SK-N-SH (cell line): ENCODE measurements at regions not wholly inside any gene's neighbourhood (a gene's known extent, or its start where the extent isn't known, plus 50 kb on each side); places are given as distances from the start of the nearest gene placed in this dataset.

Source experiments
- CTCF ChIA-PET: fragments of 300-600, 350-600 bp; formaldehyde crosslinking; extraction: SDS; loops from one replicate; lab custom pipeline; 2021; lab: Yijun Ruan, JAX
- POLR2A ChIA-PET: fragments of 350-600 bp; sonication (Branson Sonifier 250); formaldehyde crosslinking; extraction: SDS; loops from one replicate; lab custom pipeline; 2020; ENCODE audit warnings: antibody characterized with exemption, inconsistent platforms; lab: Yijun Ruan, JAX
- DNase-seq: peaks from one replicate; pipeline ENCODE4 v3.0.0; 2012
- H2AFZ ChIP-seq: fragments of 200-600 bp; sonication (generic); 2 replicates; pipeline ENCODE4 v1.8.1; 2016; ENCODE audit warnings: antibody characterized with exemption, mild to moderate bottlenecking, low read depth
- H3F3A ChIP-seq: fragments of 200-600 bp; sonication (generic); replicated peaks from 2 replicates; pipeline ENCODE3; 2016; ENCODE audit warnings: antibody characterized with exemption, mild to moderate bottlenecking; ENCODE audit not compliant: insufficient read depth
- H3K27ac ChIP-seq, 2 experiments: fragments of 200-500 bp in 1 of 2; fragments of 200-600 bp in 1 of 2; sonication (Bioruptor generic) in 1 of 2; sonication (generic), shearing (Covaris generic) in 1 of 2; 2 replicates each; pipeline versions ENCODE4 v1.5.1 to v1.6.1; 2014 to 2016; ENCODE audit warnings: low read depth in 2 of 2, inconsistent platforms in 1 of 2, low read length in 1 of 2, mild to moderate bottlenecking in 1 of 2, mixed read lengths in 1 of 2
- H3K27me3 ChIP-seq: fragments of 200-600 bp; sonication (generic), shearing (Covaris generic); 2 replicates; pipeline ENCODE4 v1.6.1; 2016; ENCODE audit warnings: mixed run types; ENCODE audit not compliant: insufficient read depth
- H3K36me3 ChIP-seq, 2 experiments: fragments of 200-500 bp in 1 of 2; fragments of 200-600 bp in 1 of 2; sonication (Bioruptor generic) in 1 of 2; sonication (generic) in 1 of 2; replicated peaks in 1 of 2; 2 replicates each; pipeline versions ENCODE3 to v1.5.1; 2014 to 2016; ENCODE audit warnings: low read length in 1 of 2, mild to moderate bottlenecking in 1 of 2; ENCODE audit not compliant: insufficient read depth in 2 of 2, control insufficient read depth in 1 of 2
- H3K4me1 ChIP-seq, 2 experiments: fragments of 200-500 bp in 1 of 2; fragments of 200-600 bp in 1 of 2; sonication (Bioruptor generic) in 1 of 2; sonication (generic), shearing (Covaris generic) in 1 of 2; 2 replicates each; pipeline versions ENCODE4 v1.5.1 to v1.6.1; 2014 to 2016; ENCODE audit warnings: low read depth in 1 of 2, low read length in 1 of 2, mixed run types in 1 of 2; ENCODE audit not compliant: insufficient read depth in 2 of 2, control insufficient read depth in 1 of 2
- H3K4me2 ChIP-seq: fragments of 200-600 bp; sonication (generic), shearing (Covaris generic); 2 replicates; pipeline ENCODE4 v1.6.1; 2017; ENCODE audit warnings: mixed run types
- H3K4me3 ChIP-seq, 2 experiments: fragments of 200-500 bp in 1 of 2; fragments of 200-600 bp in 1 of 2; sonication (Bioruptor generic) in 1 of 2; sonication (generic), shearing (Covaris generic) in 1 of 2; 2 replicates each; pipeline versions ENCODE4 v1.5.1 to v1.8.1; 2014 to 2016; ENCODE audit warnings: low read depth in 2 of 2, inconsistent platforms in 1 of 2, low read length in 1 of 2, mild to moderate bottlenecking in 1 of 2, mixed read lengths in 1 of 2, moderate library complexity in 1 of 2
- H3K79me2 ChIP-seq: fragments of 200-600 bp; sonication (generic); 2 replicates; pipeline ENCODE4 v1.8.1; 2017; ENCODE audit warnings: mild to moderate bottlenecking; ENCODE audit not compliant: insufficient read depth
- H3K9ac ChIP-seq: fragments of 200-600 bp; sonication (generic); 2 replicates; pipeline ENCODE4 v1.6.1; 2017; ENCODE audit warnings: mixed run types
- H3K9me2 ChIP-seq: fragments of 200-600 bp; sonication (generic); 2 replicates; pipeline ENCODE4 v1.6.1; 2017; ENCODE audit warnings: mixed run types
- H3K9me3 ChIP-seq: fragments of 200-600 bp; sonication (generic); 2 replicates; pipeline ENCODE4 v1.6.1; 2017; ENCODE audit warnings: mixed run types, mild to moderate bottlenecking, moderate library complexity
- H4K20me1 ChIP-seq: fragments of 200-600 bp; sonication (generic); 2 replicates; pipeline ENCODE4 v1.6.1; 2017; ENCODE audit warnings: mild to moderate bottlenecking, mixed run types; ENCODE audit not compliant: insufficient read depth
- CTCF ChIP-seq: fragments of 200-600 bp; sonication (generic); IDR thresholded peaks from 2 replicates; pipeline ENCODE4 v1.6.1; 2017; ENCODE audit warnings: antibody characterized with exemption, mild to moderate bottlenecking, moderate library complexity
- ELF1 ChIP-seq: IDR thresholded peaks from 2 replicates; pipeline ENCODE4 v1.4.0; 2012
- EZH2phosphoT487 ChIP-seq: fragments of 200-600 bp; sonication (generic); IDR thresholded peaks from 2 replicates; pipeline ENCODE4 v1.6.1; 2017; ENCODE audit warnings: low read depth, mixed run types, mild to moderate bottlenecking, antibody characterized with exemption, moderate library complexity, borderline replicate concordance
- FOXJ3 ChIP-seq: sonication (generic); formaldehyde crosslinking; IDR thresholded peaks from 2 replicates; pipeline ENCODE4 v1.5.1; 2020; ENCODE audit warnings: mild to moderate bottlenecking, missing genetic modification reagents
- GABPA ChIP-seq: IDR thresholded peaks from 2 replicates; pipeline ENCODE4 v1.4.0; 2012; ENCODE audit warnings: low read depth, mild to moderate bottlenecking
- IRF3 ChIP-seq: fragments of 150-350 bp; IDR thresholded peaks from 2 replicates; pipeline ENCODE4 v1.6.1; 2016; ENCODE audit warnings: mild to moderate bottlenecking, low read depth, low read length
- JUND ChIP-seq: IDR thresholded peaks from 2 replicates; pipeline ENCODE4 v1.4.0; 2012
- MEF2A ChIP-seq: IDR thresholded peaks from 2 replicates; pipeline ENCODE4 v1.4.0; 2012; ENCODE audit warnings: low read depth, borderline replicate concordance
- NFIC ChIP-seq: IDR thresholded peaks from 2 replicates; pipeline ENCODE4 v1.4.0; 2012; ENCODE audit warnings: borderline replicate concordance
- NRF1 ChIP-seq: IDR thresholded peaks from 2 replicates; pipeline ENCODE4 v1.6.1; 2012; ENCODE audit warnings: low read depth, mild to moderate bottlenecking, low read length
- RAD21 ChIP-seq: IDR thresholded peaks from 2 replicates; pipeline ENCODE4 v1.6.1; 2012; ENCODE audit warnings: mild to moderate bottlenecking, low read length
- REST ChIP-seq: IDR thresholded peaks from 2 replicates; pipeline ENCODE4 v1.6.1; 2012; ENCODE audit warnings: mild to moderate bottlenecking, low read depth, low read length, moderate library complexity
- TEAD4 ChIP-seq: IDR thresholded peaks from 2 replicates; pipeline ENCODE4 v1.4.0; 2012; ENCODE audit warnings: mild to moderate bottlenecking, borderline replicate concordance; ENCODE audit not compliant: insufficient read depth
- USF1 ChIP-seq: IDR thresholded peaks from 2 replicates; pipeline ENCODE4 v1.4.0; 2012; ENCODE audit warnings: low read depth, borderline replicate concordance
- WGBS: methylation state at CpG from one replicate; pipeline ENCODE4 v1.1.6; 2017; ENCODE audit warnings: low lambda C conversion rate; 5-methylcytosine and 5-hydroxymethylcytosine counted together

GRCh38 chr4:89427782-89428181 lies 120.2 kb upstream of the GPRIN3 start:
- Histone ChIP-seq H3K27me3 (no peaks in the 10 kb centered on the region), H3K27ac (no peak overlapping the region), H3K9me3 (no peaks in the 10 kb centered on the region), H3K79me2 (no peaks in the 10 kb centered on the region), H3K36me3 (no peaks in the 10 kb centered on the region), H3K9ac (no peak overlapping the region), H4K20me1 (no peaks in the 10 kb centered on the region), H3K4me1 (no peaks in the 10 kb centered on the region), H2AFZ (no peak overlapping the region), H3K4me2 (no peak overlapping the region), H3K9me2 (no peaks in the 10 kb centered on the region), H3K4me3 (no peak overlapping the region), H3F3A (no peaks in the 10 kb centered on the region)
- POLR2A ChIA-PET: no interaction called here
- 52% methylated on average over 2 of the region's 2 CpGs for WGBS
- no peak for DNase-seq
- no peak for TF ChIP-seq REST
- CTCF ChIA-PET: interaction anchor here (0.8 to 2.4 kb wide), 2 partner anchors 16 to 201 kb away, joined by 4 to 8 read pairs; no protein-coding TSS in a partner anchor

GRCh38 chr4:89425023-89425422 lies 117.4 kb upstream of the GPRIN3 start:
- H4K20me1 ChIP-seq: no peaks in the 10 kb centered on the region

More at GRCh38 chr4:89425023-89425422, 117.4 kb upstream of the GPRIN3 start:
- POLR2A ChIA-PET: no interaction called here
- CTCF ChIA-PET: interaction anchor here (2.2 kb wide), 1 partner anchor 10 kb away, joined by 7 read pairs; no protein-coding TSS in a partner anchor
- no peak for DNase-seq
- Histone ChIP-seq H3K9me2 (no peaks in the 10 kb centered on the region), H3K4me2 (no peak overlapping the region), H3K9me3 (no peaks in the 10 kb centered on the region), H3K27me3 (no peaks in the 10 kb centered on the region), H3K9ac (no peak overlapping the region), H3K36me3 (no peaks in the 10 kb centered on the region), H3K79me2 (no peaks in the 10 kb centered on the region), H3K4me1 (no peaks in the 10 kb centered on the region)
- no peak for TF ChIP-seq CTCF
- no peak for TF ChIP-seq MEF2A
- no peak for TF ChIP-seq JUND
- TF ChIP-seq USF1: no peak
- no peak for TF ChIP-seq GABPA
- no peak for TF ChIP-seq NRF1
- no peak for TF ChIP-seq NFIC
- no peak for TF ChIP-seq FOXJ3 (CRISPR knock-in tag)
- no peak for TF ChIP-seq TEAD4
- no peak for TF ChIP-seq RAD21
- no peak for TF ChIP-seq ELF1
- no peak for TF ChIP-seq IRF3
- no peak for TF ChIP-seq EZH2phosphoT487
- TF ChIP-seq, all 33 proteins: peak for 0
- 3% methylated on average over 1 of the region's 1 CpG for WGBS
- no peak overlapping the region for H2AFZ ChIP-seq
- H3F3A ChIP-seq: no peaks in the 10 kb centered on the region
- H3K27ac ChIP-seq: no peak overlapping the region
- H3K4me3 ChIP-seq: no peak overlapping the region
